NCI-H1930 (cell line): ENCODE measurements at regions not wholly inside any gene's neighbourhood (a gene's known extent, or its start where the extent isn't known, plus 50 kb on each side); places are given as distances from the start of the nearest gene placed in this dataset.

ENCODE experiments used
- DNase-seq, 2 experiments: peaks; one replicate each; lab custom pipeline; 2025; lab: John Stamatoyannopoulos, UW

- DNase-seq, result no peak
Measured at GRCh38 chr5:38207343-38207742, 51.0 kb upstream of the EGFLAM start.

- no peak for DNase-seq
Measured at GRCh38 chr5:38202741-38203140, 55.6 kb upstream of the EGFLAM start.

- DNase-seq, result no peak
Measured at GRCh38 chr5:38200872-38201557, 57.3 kb upstream of the EGFLAM start.

GRCh38 chr5:38197118-38197517 lies 61.2 kb upstream of the EGFLAM start:
- DNase-seq, result no peak

GRCh38 chr5:38193015-38193581 lies 65.3 kb upstream of the EGFLAM start:
- peak; percentile 55 to 75 for DNase-seq

- DNase-seq, result no peak
Measured at GRCh38 chr5:38191693-38192092, 66.7 kb upstream of the EGFLAM start.

- DNase-seq, result no peak
Measured at GRCh38 chr5:38190111-38190510, 68.2 kb upstream of the EGFLAM start.

- no peak for DNase-seq
Measured at GRCh38 chr5:38189081-38189504, 69.3 kb upstream of the EGFLAM start.

GRCh38 chr5:38188591-38188990 lies 69.8 kb upstream of the EGFLAM start:
- DNase-seq, result no peak

- no peak for DNase-seq
Measured at GRCh38 chr5:38187532-38187931, 70.8 kb upstream of the EGFLAM start.

- no peak for DNase-seq
Measured at GRCh38 chr5:38184627-38185026, 73.7 kb upstream of the EGFLAM start.

- DNase-seq, result no peak
Measured at GRCh38 chr5:38182991-38183390, 75.4 kb upstream of the EGFLAM start.

- DNase-seq, result no peak
Measured at GRCh38 chr5:38168029-38168428, 90.3 kb upstream of the EGFLAM start.

GRCh38 chr5:38167562-38167996 lies 90.8 kb upstream of the EGFLAM start:
- no peak for DNase-seq

GRCh38 chr5:38166832-38167231 lies 91.5 kb upstream of the EGFLAM start:
- DNase-seq, result no peak

- DNase-seq, result no peak
Measured at GRCh38 chr5:38165435-38165834, 92.9 kb upstream of the EGFLAM start.

GRCh38 chr5:38164776-38165399 lies 93.5 kb upstream of the EGFLAM start:
- DNase-seq, result no peak

- DNase-seq, result no peak
Measured at GRCh38 chr5:38163636-38164237, 94.6 kb upstream of the EGFLAM start.

GRCh38 chr5:38162625-38163024 lies 95.7 kb upstream of the EGFLAM start:
- DNase-seq, result no peak

GRCh38 chr5:38157024-38157423 lies 101.3 kb upstream of the EGFLAM start:
- no peak for DNase-seq

GRCh38 chr5:38154615-38155204 lies 103.6 kb upstream of the EGFLAM start:
- DNase-seq, result no peak

- no peak for DNase-seq
Measured at GRCh38 chr5:38151878-38152277, 106.5 kb upstream of the EGFLAM start.

- DNase-seq, result no peak
Measured at GRCh38 chr5:38149815-38150195, 108.6 kb upstream of the EGFLAM start.
